OCI-LY1 (cell line): ENCODE measurements at regions not wholly inside any gene's neighbourhood (a gene's known extent, or its start where the extent isn't known, plus 50 kb on each side); places are given as distances from the start of the nearest gene placed in this dataset.

Source experiments
- EZH2 ChIP-seq: fragments of 200-600 bp; sonication (generic), shearing (Covaris generic); IDR thresholded peaks from 2 replicates; pipeline ENCODE4 v1.8.0; 2017; ENCODE audit warnings: borderline replicate concordance, mixed run types, mild to moderate bottlenecking, antibody characterized with exemption, low read length, moderate library complexity, mixed read lengths
- TF ChIP-seq, protein P1 (sequence below): fragments of 200-600 bp; sonication (generic), shearing (Covaris generic); IDR thresholded peaks from 2 replicates; pipeline ENCODE4 v1.5.1; 2017; ENCODE audit warnings: mild to moderate bottlenecking, antibody characterized with exemption, low read length, moderate library complexity, mixed read lengths

DNA sequence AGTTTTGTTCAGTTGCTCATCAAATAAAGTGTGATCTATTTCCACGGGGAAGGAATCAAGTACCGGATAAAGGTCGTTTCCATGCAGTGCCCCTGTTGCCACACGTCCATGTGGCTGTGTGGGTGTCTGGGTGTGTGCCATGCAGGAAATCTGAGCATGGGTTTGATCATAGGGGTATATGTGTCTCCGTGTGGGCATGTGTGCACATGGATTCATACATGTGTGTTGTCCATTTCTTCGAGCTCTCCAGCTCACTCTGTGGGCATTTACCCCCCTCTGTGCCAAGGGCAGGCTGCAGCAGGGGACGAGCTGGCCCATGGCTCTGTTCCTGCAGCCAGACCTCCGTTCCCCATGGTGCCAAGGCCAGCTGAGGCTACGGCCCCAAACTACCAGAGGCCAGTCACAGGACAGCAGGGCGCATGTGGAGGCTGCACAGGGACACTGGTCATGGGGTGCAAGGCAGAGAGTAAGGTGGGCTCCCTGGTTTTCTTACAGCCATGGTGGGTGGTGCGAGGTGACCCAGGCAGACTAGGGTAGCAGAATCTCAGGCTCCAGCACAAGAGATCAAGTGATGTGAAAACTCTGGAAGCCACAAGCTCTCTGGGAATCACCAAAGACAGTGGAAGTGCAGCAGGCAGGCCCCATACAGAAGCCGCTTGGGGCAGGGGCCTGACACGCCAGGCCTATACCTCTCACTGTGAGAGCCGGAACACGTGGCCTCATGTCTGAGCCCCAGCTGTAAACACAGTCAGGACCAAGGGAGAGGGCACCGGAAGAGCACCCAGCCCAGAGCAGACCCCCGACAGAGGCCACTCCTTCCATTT lies 66.4 kb upstream of the RAB6C start:
- TF ChIP-seq, protein P1, sequence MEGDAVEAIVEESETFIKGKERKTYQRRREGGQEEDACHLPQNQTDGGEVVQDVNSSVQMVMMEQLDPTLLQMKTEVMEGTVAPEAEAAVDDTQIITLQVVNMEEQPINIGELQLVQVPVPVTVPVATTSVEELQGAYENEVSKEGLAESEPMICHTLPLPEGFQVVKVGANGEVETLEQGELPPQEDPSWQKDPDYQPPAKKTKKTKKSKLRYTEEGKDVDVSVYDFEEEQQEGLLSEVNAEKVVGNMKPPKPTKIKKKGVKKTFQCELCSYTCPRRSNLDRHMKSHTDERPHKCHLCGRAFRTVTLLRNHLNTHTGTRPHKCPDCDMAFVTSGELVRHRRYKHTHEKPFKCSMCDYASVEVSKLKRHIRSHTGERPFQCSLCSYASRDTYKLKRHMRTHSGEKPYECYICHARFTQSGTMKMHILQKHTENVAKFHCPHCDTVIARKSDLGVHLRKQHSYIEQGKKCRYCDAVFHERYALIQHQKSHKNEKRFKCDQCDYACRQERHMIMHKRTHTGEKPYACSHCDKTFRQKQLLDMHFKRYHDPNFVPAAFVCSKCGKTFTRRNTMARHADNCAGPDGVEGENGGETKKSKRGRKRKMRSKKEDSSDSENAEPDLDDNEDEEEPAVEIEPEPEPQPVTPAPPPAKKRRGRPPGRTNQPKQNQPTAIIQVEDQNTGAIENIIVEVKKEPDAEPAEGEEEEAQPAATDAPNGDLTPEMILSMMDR, result no peak
- TF ChIP-seq EZH2, result no peak
